HG03280 (cell line): ENCODE measurements at regions not wholly inside any gene's neighbourhood (a gene's known extent, or its start where the extent isn't known, plus 50 kb on each side); places are given as distances from the start of the nearest gene placed in this dataset.
"Not testable (repeated sequence)": the region's sequence is repeated elsewhere in the genome, so short reads cannot be mapped to it uniquely, and the experiment has no call there.

Experiments
- ATAC-seq: cut with Tn5 transposase; IDR thresholded peaks from one replicate; pipeline ENCODE4 v1.9.1; 2021; ENCODE audit warnings: mild to moderate bottlenecking, moderate library complexity; ENCODE audit not compliant: unreplicated experiment

- no peak for ATAC-seq
These were observed 107.3 kb upstream of the DCN start for GRCh38 chr12:91289906-91290305.

- ATAC-seq = no peak
These were observed 106.5 kb upstream of the DCN start for GRCh38 chr12:91289072-91289471.

GRCh38 chr12:91287753-91288152, 105.1 kb upstream of the DCN start:
- no peak for ATAC-seq

GRCh38 chr12:91278126-91278525, 95.5 kb upstream of the DCN start:
- no peak for ATAC-seq

GRCh38 chr12:91276509-91276908, 93.9 kb upstream of the DCN start:
- ATAC-seq = no peak

GRCh38 chr12:91275321-91275720, 92.7 kb upstream of the DCN start:
- ATAC-seq = no peak

GRCh38 chr12:91274916-91275315, 92.3 kb upstream of the DCN start:
- no peak for ATAC-seq

- no peak for ATAC-seq
These were observed 90.9 kb upstream of the DCN start for GRCh38 chr12:91273560-91273959.

- ATAC-seq = no peak
These were observed 89.9 kb upstream of the DCN start for GRCh38 chr12:91272461-91273063.

GRCh38 chr12:91271185-91271584, 88.6 kb upstream of the DCN start:
- ATAC-seq = no peak

GRCh38 chr12:91267039-91267438, 84.4 kb upstream of the DCN start:
- no peak for ATAC-seq

- ATAC-seq = no peak
These were observed 81.6 kb upstream of the DCN start for GRCh38 chr12:91264178-91264577.

- no peak for ATAC-seq
These were observed 79.4 kb upstream of the DCN start for GRCh38 chr12:91261820-91262676.

- no peak for ATAC-seq
These were observed 73.8 kb upstream of the DCN start for GRCh38 chr12:91256411-91256810.

- no peak for ATAC-seq
These were observed 69.7 kb upstream of the DCN start for GRCh38 chr12:91252341-91252740.

GRCh38 chr12:91250273-91250665, 67.7 kb upstream of the DCN start:
- no peak for ATAC-seq

- no peak for ATAC-seq
These were observed 67.1 kb upstream of the DCN start for GRCh38 chr12:91249518-91250272.

- ATAC-seq = no peak
These were observed 66.4 kb upstream of the DCN start for GRCh38 chr12:91249054-91249453.

GRCh38 chr12:91243177-91243576, 60.6 kb upstream of the DCN start:
- not testable (repeated sequence) for ATAC-seq

- no peak for ATAC-seq
These were observed 59.1 kb upstream of the DCN start for GRCh38 chr12:91241756-91242155.

GRCh38 chr12:91240386-91241095, 57.9 kb upstream of the DCN start:
- ATAC-seq = no peak
